ENCODE measurements at regions not wholly inside any gene's neighbourhood (a gene's known extent, or its start where the extent isn't known, plus 50 kb on each side); places are given as distances from the start of the nearest gene placed in this dataset.

GRCh38 chr6:6529275-6529674 lies 59.2 kb upstream of the LY86 start:
- no peak for TF ChIP-seq POLR2A (IDR thresholded peaks at IDR 0.05)
- no peak for TF ChIP-seq CTCF (IDR thresholded peaks at IDR 0.05)
- no peak for TF ChIP-seq POLR2AphosphoS5 (IDR thresholded peaks at IDR 0.05)
